SU-DHL-6 (cell line): ENCODE measurements at regions not wholly inside any gene's neighbourhood (a gene's known extent, or its start where the extent isn't known, plus 50 kb on each side); places are given as distances from the start of the nearest gene placed in this dataset.
"Not testable (repeated sequence)": the region's sequence is repeated elsewhere in the genome, so short reads cannot be mapped to it uniquely, and the experiment has no call there.

Experiments
- H2AFZ ChIP-seq: fragments of 200-600 bp; sonication (generic); 2 replicates; pipeline ENCODE4 v1.6.1; 2014; ENCODE audit warnings: low read depth, mild to moderate bottlenecking, moderate library complexity, mixed read lengths, antibody characterized with exemption, low read length; ENCODE audit not compliant: severe bottlenecking
- H3F3A ChIP-seq: fragments of 200-600 bp; shearing (Covaris generic); 2 replicates; pipeline ENCODE4 v1.6.0; 2016; ENCODE audit warnings: antibody characterized with exemption, mild to moderate bottlenecking; ENCODE audit not compliant: insufficient read depth
- H3K27ac ChIP-seq: fragments of 200-600 bp; sonication (generic); 2 replicates; pipeline ENCODE4 v1.5.1; 2016; ENCODE audit warnings: low read depth, mild to moderate bottlenecking, low read length, moderate library complexity, mixed read lengths
- H3K27me3 ChIP-seq: fragments of 200-600 bp; sonication (generic), shearing (Covaris generic); 2 replicates; pipeline ENCODE4 v1.6.0; 2014; ENCODE audit warnings: mild to moderate bottlenecking, low read length
- H3K36me3 ChIP-seq: fragments of 200-600 bp; sonication (generic); 2 replicates; pipeline ENCODE4 v1.6.1; 2014; ENCODE audit warnings: mild to moderate bottlenecking, low read length, mixed read lengths
- H3K4me2 ChIP-seq: fragments of 300-600, 200-600 bp; shearing (Covaris generic), sonication (generic); 2 replicates; pipeline ENCODE4 v1.6.0; 2014; ENCODE audit warnings: low read length, low read depth, mild to moderate bottlenecking; ENCODE audit not compliant: poor library complexity, severe bottlenecking
- H3K4me3 ChIP-seq: fragments of 200-600 bp; sonication (generic); 2 replicates; pipeline ENCODE4 v1.5.1; 2014; ENCODE audit warnings: antibody characterized with exemption, low read length, mild to moderate bottlenecking, mixed read lengths; ENCODE audit not compliant: insufficient read depth, poor library complexity, severe bottlenecking
- H3K79me2 ChIP-seq: fragments of 200-600 bp; sonication (generic); 2 replicates; pipeline ENCODE4 v1.6.1; 2014; ENCODE audit warnings: mild to moderate bottlenecking, low read length, moderate library complexity; ENCODE audit not compliant: insufficient read depth
- H3K9ac ChIP-seq: fragments of 200-600 bp; sonication (generic); 2 replicates; pipeline ENCODE4 v1.7.0; 2014; ENCODE audit warnings: mild to moderate bottlenecking, low read length
- H3K9me2 ChIP-seq: fragments of 200-600 bp; sonication (generic); replicated peaks from 2 replicates; pipeline ENCODE4 v1.6.1; 2014; ENCODE audit warnings: low read length; ENCODE audit not compliant: insufficient read depth
- H3K9me3 ChIP-seq: fragments of 200-600 bp; sonication (generic); 2 replicates; pipeline ENCODE4 v1.6.1; 2014; ENCODE audit warnings: low read length, mixed read lengths; ENCODE audit not compliant: insufficient read depth
- H4K20me1 ChIP-seq: fragments of 200-600 bp; sonication (generic); 2 replicates; pipeline ENCODE4 v1.6.1; 2014; ENCODE audit warnings: low read depth, mild to moderate bottlenecking, antibody characterized with exemption, low read length, moderate library complexity, mixed read lengths
- CTCF ChIP-seq: fragments of 200-600 bp; sonication (generic); IDR thresholded peaks from one replicate; pipeline ENCODE4 v1.5.1; 2017; ENCODE audit warnings: antibody characterized with exemption, mild to moderate bottlenecking, low read length, moderate library complexity; ENCODE audit not compliant: insufficient read depth, poor library complexity, severe bottlenecking
- EZH2phosphoT487 ChIP-seq: fragments of 200-600 bp; sonication (generic), shearing (Covaris generic); conservative IDR thresholded peaks from 2 replicates; pipeline ENCODE4 v1.6.1; 2018; ENCODE audit warnings: mild to moderate bottlenecking, antibody characterized with exemption, low read length, moderate library complexity, mixed read lengths

GRCh38 chr14:59026081-59026480 is 162.4 kb upstream of the DAAM1 start:
- Histone ChIP-seq H3K27ac (no peak overlapping the region), H3K79me2 (no peaks in the 10 kb centered on the region), H3K4me2 (no peak overlapping the region), H4K20me1 (no peaks in the 10 kb centered on the region), H3K36me3 (no peaks in the 10 kb centered on the region), H3K9me2 (no peaks in the 10 kb centered on the region), H3K9ac (no peak overlapping the region), H3F3A (no peaks in the 10 kb centered on the region), H3K4me3 (no peak overlapping the region), H2AFZ (no peak overlapping the region), H3K9me3 (no peaks in the 10 kb centered on the region), H3K27me3 (no peaks in the 10 kb centered on the region)
- TF ChIP-seq EZH2phosphoT487 (no peak), CTCF (no peak)

GRCh38 chr14:59026640-59027039 is 161.8 kb upstream of the DAAM1 start:
- H3K27me3 ChIP-seq, H3K79me2 ChIP-seq, H3K4me2 ChIP-seq, H3K4me3 ChIP-seq, H2AFZ ChIP-seq, H3F3A ChIP-seq, H3K9me2 ChIP-seq, H3K9ac ChIP-seq, H3K27ac ChIP-seq, H4K20me1 ChIP-seq, H3K9me3 ChIP-seq, H3K36me3 ChIP-seq: not testable (repeated sequence)

GRCh38 chr14:59028476-59029202 is 159.8 kb upstream of the DAAM1 start:
- Histone ChIP-seq H3K9ac (no peak overlapping the region), H3K36me3 (no peaks in the 10 kb centered on the region), H3K9me2 (no peaks in the 10 kb centered on the region), H3K27ac (no peak overlapping the region), H3K4me2 (no peak overlapping the region), H2AFZ (no peak overlapping the region), H4K20me1 (no peaks in the 10 kb centered on the region), H3K79me2 (no peaks in the 10 kb centered on the region), H3K4me3 (no peak overlapping the region), H3F3A (no peaks in the 10 kb centered on the region), H3K9me3 (no peaks in the 10 kb centered on the region), H3K27me3 (no peaks in the 10 kb centered on the region)
- TF ChIP-seq CTCF, result peak; percentile 72
- no peak for TF ChIP-seq EZH2phosphoT487

GRCh38 chr14:59032826-59033225 is 155.6 kb upstream of the DAAM1 start:
- Histone ChIP-seq H4K20me1 (no peaks in the 10 kb centered on the region), H3F3A (no peaks in the 10 kb centered on the region), H2AFZ (no peak overlapping the region), H3K9me2 (no peaks in the 10 kb centered on the region), H3K27me3 (no peaks in the 10 kb centered on the region), H3K9me3 (no peaks in the 10 kb centered on the region), H3K4me2 (no peak overlapping the region), H3K36me3 (no peaks in the 10 kb centered on the region), H3K4me3 (no peak overlapping the region), H3K79me2 (no peaks in the 10 kb centered on the region), H3K27ac (no peak overlapping the region), H3K9ac (no peak overlapping the region)
- TF ChIP-seq CTCF (no peak), EZH2phosphoT487 (no peak)
